WTC11 (cell line): ENCODE measurements at regions not wholly inside any gene's neighbourhood (a gene's known extent, or its start where the extent isn't known, plus 50 kb on each side); places are given as distances from the start of the nearest gene placed in this dataset.
A peak's percentile ranks its signal among the peaks of the same experiment; 100 is the strongest.

Experiments used
- ATAC-seq: fragments of 200-7000 bp; cut with Tn5 transposase; 2 replicates; pipeline ENCODE4 v1.10.0; 2021; ENCODE audit warnings: mild to moderate bottlenecking, moderate library complexity
- CTCF ChIA-PET: fragments of 300-600 bp; sonication (Branson Sonifier 250); formaldehyde crosslinking; loops from one replicate; lab custom pipeline; 2021; ENCODE audit warnings: antibody characterized with exemption; lab: Charles Lee
- POLR2A ChIA-PET: fragments of 350-600 bp; sonication (Branson Sonifier 250); formaldehyde crosslinking; loops from one replicate; lab custom pipeline; 2021; ENCODE audit warnings: antibody characterized with exemption; lab: Charles Lee
- DNase-seq: peaks from one replicate; pipeline ENCODE4 v3.0.0; 2021; ENCODE audit warnings: low spot score
- H3K27ac Mint-ChIP-seq: 2 replicates; pipeline ENCODE4 v1.8.0; 2021; ENCODE audit warnings: mixed read lengths
- H3K27me3 Mint-ChIP-seq: 2 replicates; pipeline ENCODE4 v1.8.0; 2021; ENCODE audit warnings: low read depth, mild to moderate bottlenecking, moderate library complexity, mixed read lengths
- H3K36me3 Mint-ChIP-seq: 2 replicates; pipeline ENCODE4 v1.8.0; 2021; ENCODE audit warnings: mixed read lengths
- H3K4me1 Mint-ChIP-seq: 2 replicates; pipeline ENCODE4 v1.8.0; 2022; ENCODE audit warnings: mixed read lengths
- H3K4me3 Mint-ChIP-seq: 2 replicates; pipeline ENCODE4 v1.8.0; 2021; ENCODE audit warnings: mild to moderate bottlenecking, moderate library complexity, mixed read lengths
- H3K9me3 Mint-ChIP-seq: 2 replicates; pipeline ENCODE4 v1.8.0; 2021; ENCODE audit warnings: mixed read lengths
- ATF1 ChIP-seq: sonication (generic); formaldehyde crosslinking; IDR thresholded peaks from 2 replicates; pipeline ENCODE4 v1.8.1; 2023; ENCODE audit warnings: mild to moderate bottlenecking, moderate library complexity, missing genetic modification reagents
- CREB1 ChIP-seq: sonication (generic); formaldehyde crosslinking; IDR thresholded peaks from 2 replicates; pipeline ENCODE4 v1.8.0; 2023; ENCODE audit warnings: mild to moderate bottlenecking, missing genetic modification reagents
- CREM ChIP-seq: sonication (generic); formaldehyde crosslinking; IDR thresholded peaks from 2 replicates; pipeline ENCODE4 v1.8.1; 2022; ENCODE audit warnings: mild to moderate bottlenecking, missing genetic modification reagents, moderate library complexity
- ELF4 ChIP-seq: sonication (generic); formaldehyde crosslinking; IDR thresholded peaks from 2 replicates; pipeline ENCODE4 v1.8.1; 2022; ENCODE audit warnings: low read depth, mild to moderate bottlenecking, moderate library complexity, missing genetic modification reagents
- ESRRA ChIP-seq: sonication (generic); formaldehyde crosslinking; IDR thresholded peaks from 2 replicates; pipeline ENCODE4 v1.8.1; 2022; ENCODE audit warnings: mild to moderate bottlenecking, missing genetic modification reagents, borderline replicate concordance
- ETV6 ChIP-seq: sonication (generic); formaldehyde crosslinking; IDR thresholded peaks from 2 replicates; pipeline ENCODE4 v1.8.1; 2022; ENCODE audit warnings: mild to moderate bottlenecking, missing genetic modification reagents
- GABPB1 ChIP-seq: sonication (generic); formaldehyde crosslinking; IDR thresholded peaks from 2 replicates; pipeline ENCODE4 v1.8.1; 2023; ENCODE audit warnings: mild to moderate bottlenecking, missing genetic modification reagents
- GTF2I ChIP-seq: fragments of 250-450 bp; sonication (Bioruptor Pico); conservative IDR thresholded peaks from 2 replicates; pipeline ENCODE4 v1.4.0; 2021; ENCODE audit warnings: mild to moderate bottlenecking
- MXD4 ChIP-seq: fragments of 250-450 bp; sonication (Bioruptor Pico); IDR thresholded peaks from 2 replicates; pipeline ENCODE4 v1.8.0; 2021; ENCODE audit warnings: mild to moderate bottlenecking, moderate library complexity, borderline replicate concordance
- NFATC4 ChIP-seq: fragments of 250-450 bp; sonication (Bioruptor Pico); IDR thresholded peaks from 2 replicates; pipeline ENCODE4 v1.9.0; 2021; ENCODE audit warnings: mild to moderate bottlenecking
- NR1H2 ChIP-seq: sonication (generic); formaldehyde crosslinking; IDR thresholded peaks from 2 replicates; pipeline ENCODE4 v1.9.0; 2021; ENCODE audit warnings: mild to moderate bottlenecking, moderate library complexity, missing genetic modification reagents
- NR3C1 ChIP-seq: sonication (generic); formaldehyde crosslinking; conservative IDR thresholded peaks from 2 replicates; pipeline ENCODE4 v1.8.1; 2023; ENCODE audit warnings: low read depth, mild to moderate bottlenecking, missing genetic modification reagents
- OVOL2 ChIP-seq: fragments of 250-450 bp; sonication (Bioruptor Pico); IDR thresholded peaks from 2 replicates; pipeline ENCODE4 v1.9.0; 2021; ENCODE audit warnings: mild to moderate bottlenecking, borderline replicate concordance
- RELA ChIP-seq: sonication (generic); formaldehyde crosslinking; IDR thresholded peaks from 2 replicates; pipeline ENCODE4 v1.8.1; 2022; ENCODE audit warnings: missing genetic modification reagents, mild to moderate bottlenecking, borderline replicate concordance
- SMAD4 ChIP-seq: sonication (generic); formaldehyde crosslinking; IDR thresholded peaks from 2 replicates; pipeline ENCODE4 v1.8.0; 2022; ENCODE audit warnings: mild to moderate bottlenecking, missing genetic modification reagents
- TCF7 ChIP-seq: sonication (generic); formaldehyde crosslinking; IDR thresholded peaks from 2 replicates; pipeline ENCODE4 v1.8.0; 2022; ENCODE audit warnings: mild to moderate bottlenecking, low read depth, missing genetic modification reagents, moderate library complexity
- ZBTB21 ChIP-seq: sonication (generic); formaldehyde crosslinking; IDR thresholded peaks from 2 replicates; pipeline ENCODE4 v1.8.1; 2023; ENCODE audit warnings: mild to moderate bottlenecking, missing genetic modification reagents, borderline replicate concordance
- ZNF396 ChIP-seq: fragments of 250-450 bp; sonication (Bioruptor Pico); IDR thresholded peaks from 2 replicates; pipeline ENCODE4 v1.8.0; 2021; ENCODE audit warnings: mild to moderate bottlenecking, moderate library complexity, borderline replicate concordance
- ZNF416 ChIP-seq: fragments of 250-450 bp; sonication (Bioruptor Pico); IDR thresholded peaks from 2 replicates; pipeline ENCODE4 v1.9.0; 2021; ENCODE audit warnings: mild to moderate bottlenecking, inconsistent platforms
- ZNF423 ChIP-seq: fragments of 250-450 bp; sonication (Bioruptor Pico); IDR thresholded peaks from 2 replicates; pipeline ENCODE4 v2.1.2; 2022; ENCODE audit warnings: mild to moderate bottlenecking, moderate library complexity
- TF ChIP-seq, protein P1 (sequence below): sonication (generic); formaldehyde crosslinking; IDR thresholded peaks from 2 replicates; pipeline ENCODE4 v1.8.1; 2022; ENCODE audit warnings: missing genetic modification reagents, borderline replicate concordance
- TF ChIP-seq, protein P2 (sequence below): fragments of 250-450 bp; sonication (Bioruptor Pico); IDR thresholded peaks from 2 replicates; pipeline ENCODE4 v1.9.0; 2021; ENCODE audit warnings: moderate library complexity, mild to moderate bottlenecking, inconsistent platforms, borderline replicate concordance
- TF ChIP-seq, protein P3 (sequence below): fragments of 250-450 bp; sonication (Bioruptor Pico); IDR thresholded peaks from 2 replicates; pipeline ENCODE4 v2.1.2; 2022; ENCODE audit warnings: mild to moderate bottlenecking, moderate library complexity
- TF ChIP-seq, protein P4 (sequence below): sonication (generic); formaldehyde crosslinking; IDR thresholded peaks from 2 replicates; pipeline ENCODE4 v1.8.0; 2022; ENCODE audit warnings: mild to moderate bottlenecking, missing genetic modification reagents
- TF ChIP-seq, protein P5 (sequence below): sonication (generic); formaldehyde crosslinking; IDR thresholded peaks from 2 replicates; pipeline ENCODE4 v1.8.0; 2022; ENCODE audit warnings: mild to moderate bottlenecking, missing genetic modification reagents

DNA sequence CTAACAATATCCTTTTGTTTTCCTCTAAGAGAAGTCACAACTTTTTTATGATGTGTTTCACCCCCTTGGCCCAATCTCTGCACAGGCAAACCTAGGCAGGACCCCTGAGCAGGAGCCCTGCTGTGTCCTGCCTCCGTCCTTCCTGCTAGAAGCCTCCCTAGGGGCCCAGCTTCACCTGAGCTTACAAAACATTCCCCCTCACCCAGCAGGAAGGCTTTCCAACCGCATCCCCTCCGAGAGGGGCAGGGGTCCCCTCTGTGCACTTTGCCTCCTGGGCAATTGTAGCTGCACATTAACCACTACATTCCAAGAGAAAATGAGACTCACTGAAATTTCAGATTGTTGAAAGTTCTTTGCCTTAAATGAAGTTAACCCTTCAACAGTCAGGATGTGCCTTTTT is 176.2 kb downstream of the IRX2 start:
- no peak for TF ChIP-seq NR1H2 (CRISPR knock-in tag)
- TF ChIP-seq SMAD4 = no peak
- TF ChIP-seq ZNF423 = peak; percentile 81
- TF ChIP-seq GTF2I (CRISPR knock-in tag) = no peak
- TF ChIP-seq ELF4 (CRISPR knock-in tag) = no peak
- no peak overlapping the region for H3K27ac Mint-ChIP-seq
- no peaks in the 10 kb centered on the region for H3K9me3 Mint-ChIP-seq
- no peak overlapping the region for H3K4me3 Mint-ChIP-seq
- peaks cover 3% of the 10 kb centered on the region for H3K27me3 Mint-ChIP-seq
- POLR2A ChIA-PET = no interaction called here
- CTCF ChIA-PET = interaction anchor here (1.0 kb wide), 1 partner anchor 274 kb away, joined by 3 read pairs; no protein-coding TSS in a partner anchor
- H3K36me3 Mint-ChIP-seq = no peaks in the 10 kb centered on the region
- no peak for ATAC-seq
- H3K4me1 Mint-ChIP-seq = peaks cover 32% of the 10 kb centered on the region
- no peak for DNase-seq

DNA sequence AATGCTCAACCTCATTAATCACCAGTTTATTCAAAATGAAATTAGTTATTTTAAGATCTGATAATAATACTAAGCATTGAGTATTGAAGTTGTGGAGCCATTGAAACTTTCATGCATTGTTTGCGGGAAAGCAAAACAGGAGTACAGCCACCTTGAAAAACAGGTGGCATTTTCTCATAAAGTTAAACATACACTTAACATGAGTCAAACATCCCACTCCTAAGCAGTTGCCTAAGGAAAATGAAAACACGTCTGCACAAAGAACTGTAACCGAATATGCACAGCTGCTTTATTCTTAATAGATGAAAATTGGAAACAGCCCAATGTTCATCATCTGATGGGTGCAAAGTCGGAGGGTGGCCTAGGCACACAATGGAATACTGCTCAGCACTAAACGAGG is 177.3 kb downstream of the IRX2 start:
- Mint-ChIP-seq H3K27ac (no peak overlapping the region), H3K9me3 (no peaks in the 10 kb centered on the region), H3K36me3 (no peaks in the 10 kb centered on the region), H3K4me3 (no peak overlapping the region), H3K4me1 (peaks cover 35% of the 10 kb centered on the region), H3K27me3 (peaks cover 13% of the 10 kb centered on the region)
- no peak for ATAC-seq
- ChIA-PET CTCF (no interaction called here), POLR2A (no interaction called here)
- no peak for DNase-seq
- TF ChIP-seq GTF2I (CRISPR knock-in tag) = no peak
- TF ChIP-seq ZNF396 = no peak
- TF ChIP-seq, protein P1, sequence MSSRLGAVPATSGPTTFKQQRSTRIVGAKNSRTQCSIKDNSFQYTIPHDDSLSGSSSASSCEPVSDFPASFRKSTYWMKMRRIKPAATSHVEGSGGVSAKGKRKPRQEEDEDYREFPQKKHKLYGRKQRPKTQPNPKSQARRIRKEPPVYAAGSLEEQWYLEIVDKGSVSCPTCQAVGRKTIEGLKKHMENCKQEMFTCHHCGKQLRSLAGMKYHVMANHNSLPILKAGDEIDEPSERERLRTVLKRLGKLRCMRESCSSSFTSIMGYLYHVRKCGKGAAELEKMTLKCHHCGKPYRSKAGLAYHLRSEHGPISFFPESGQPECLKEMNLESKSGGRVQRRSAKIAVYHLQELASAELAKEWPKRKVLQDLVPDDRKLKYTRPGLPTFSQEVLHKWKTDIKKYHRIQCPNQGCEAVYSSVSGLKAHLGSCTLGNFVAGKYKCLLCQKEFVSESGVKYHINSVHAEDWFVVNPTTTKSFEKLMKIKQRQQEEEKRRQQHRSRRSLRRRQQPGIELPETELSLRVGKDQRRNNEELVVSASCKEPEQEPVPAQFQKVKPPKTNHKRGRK (CRISPR knock-in tag) = no peak
- TF ChIP-seq, protein P2, sequence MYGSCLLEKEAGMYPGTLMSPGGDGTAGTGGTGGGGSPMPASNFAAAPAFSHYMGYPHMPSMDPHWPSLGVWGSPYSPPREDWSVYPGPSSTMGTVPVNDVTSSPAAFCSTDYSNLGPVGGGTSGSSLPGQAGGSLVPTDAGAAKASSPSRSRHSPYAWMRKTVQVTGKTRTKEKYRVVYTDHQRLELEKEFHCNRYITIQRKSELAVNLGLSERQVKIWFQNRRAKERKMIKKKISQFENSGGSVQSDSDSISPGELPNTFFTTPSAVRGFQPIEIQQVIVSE (CRISPR knock-in tag) = no peak
- TF ChIP-seq GABPB1 (CRISPR knock-in tag) = no peak
- TF ChIP-seq RELA (CRISPR knock-in tag) = no peak
- TF ChIP-seq ESRRA (CRISPR knock-in tag) = no peak
- no peak for TF ChIP-seq NR3C1
- no peak for TF ChIP-seq ZNF416 (CRISPR knock-in tag)
- TF ChIP-seq, protein P3, sequence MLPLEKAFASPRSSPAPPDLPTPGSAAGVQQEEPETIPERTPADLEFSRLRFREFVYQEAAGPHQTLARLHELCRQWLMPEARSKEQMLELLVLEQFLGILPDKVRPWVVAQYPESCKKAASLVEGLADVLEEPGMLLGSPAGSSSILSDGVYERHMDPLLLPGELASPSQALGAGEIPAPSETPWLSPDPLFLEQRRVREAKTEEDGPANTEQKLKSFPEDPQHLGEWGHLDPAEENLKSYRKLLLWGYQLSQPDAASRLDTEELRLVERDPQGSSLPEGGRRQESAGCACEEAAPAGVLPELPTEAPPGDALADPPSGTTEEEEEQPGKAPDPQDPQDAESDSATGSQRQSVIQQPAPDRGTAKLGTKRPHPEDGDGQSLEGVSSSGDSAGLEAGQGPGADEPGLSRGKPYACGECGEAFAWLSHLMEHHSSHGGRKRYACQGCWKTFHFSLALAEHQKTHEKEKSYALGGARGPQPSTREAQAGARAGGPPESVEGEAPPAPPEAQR = no peak

DNA sequence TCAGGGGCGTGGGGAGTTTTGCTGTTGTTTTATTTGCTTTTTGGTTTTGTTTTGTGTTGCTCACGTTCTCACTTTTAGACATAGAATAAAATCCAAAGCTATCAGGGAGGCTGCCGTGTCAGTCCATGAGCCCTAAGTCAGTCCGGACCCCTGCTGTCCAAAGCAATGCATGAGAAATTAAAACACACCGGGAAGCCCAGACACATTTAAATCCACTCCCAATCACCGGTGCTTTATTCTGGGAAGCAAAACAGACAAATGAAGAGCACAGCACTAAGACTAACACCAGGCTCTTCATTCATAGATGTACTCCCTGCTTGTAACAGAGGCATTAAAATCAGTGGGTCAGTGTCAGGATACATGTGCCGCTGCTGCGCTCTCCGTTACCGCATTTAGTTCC is 180.9 kb downstream of the IRX2 start:
- no peaks in the 10 kb centered on the region for H3K36me3 Mint-ChIP-seq
- no peak overlapping the region for H3K27ac Mint-ChIP-seq
- H3K9me3 Mint-ChIP-seq = peaks cover 12% of the 10 kb centered on the region; the same call in 1 of the 2 replicates
- no peak for DNase-seq
- H3K4me1 Mint-ChIP-seq = peaks cover 30% of the 10 kb centered on the region
- no peak overlapping the region for H3K4me3 Mint-ChIP-seq
- CTCF ChIA-PET = no interaction called here
- TF ChIP-seq ESRRA (CRISPR knock-in tag) (no peak), ZNF423 (0 out of 2 replicates have a peak, but pooled peaks have one; percentile 40), ATF1 (CRISPR knock-in tag) (no peak)
- TF ChIP-seq, all 79 proteins: peak for 1
- peak; percentile 72 for ATAC-seq
- POLR2A ChIA-PET = no interaction called here
- peaks cover 23% of the 10 kb centered on the region for H3K27me3 Mint-ChIP-seq

DNA sequence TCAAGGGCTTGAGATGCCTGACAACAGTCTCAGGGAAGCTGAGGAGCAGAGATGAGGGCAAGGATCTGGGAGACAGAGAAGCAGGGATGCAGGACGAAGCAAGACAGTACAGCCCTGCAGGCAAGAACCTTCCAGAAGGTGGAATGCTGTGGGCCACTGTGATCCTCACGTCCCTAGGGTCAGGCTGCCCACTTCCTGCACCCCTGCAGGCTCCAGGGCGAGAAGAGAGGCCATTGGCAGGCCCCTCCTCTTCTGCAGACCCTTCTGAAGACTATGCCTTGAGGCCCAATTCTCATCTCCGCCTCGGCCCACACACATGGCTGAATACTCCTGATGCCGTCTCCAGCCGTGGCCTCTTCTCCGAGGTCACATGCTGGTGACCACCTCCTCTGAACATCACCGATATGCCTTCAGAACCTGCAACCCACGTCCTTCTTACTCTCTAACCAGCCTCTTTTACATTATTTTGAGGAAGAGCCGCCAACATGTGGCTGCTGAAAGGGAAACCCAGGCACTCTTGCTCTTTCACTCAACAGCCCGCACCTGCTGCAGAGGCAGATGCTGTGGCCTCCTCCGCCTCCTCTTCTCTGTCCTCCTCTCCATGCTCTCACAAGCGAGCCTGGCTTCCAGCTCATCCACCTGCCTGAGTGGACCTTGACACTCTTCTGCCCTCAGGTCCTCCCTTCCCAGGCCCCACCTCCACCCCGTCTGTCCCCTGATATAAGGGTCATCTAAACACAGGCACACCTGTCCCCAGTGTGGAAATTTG is 181.5 kb downstream of the IRX2 start:
- CTCF ChIA-PET = no interaction called here
- no peaks in the 10 kb centered on the region for H3K36me3 Mint-ChIP-seq
- peaks cover 12% of the 10 kb centered on the region; the same call in 1 of the 2 replicates for H3K9me3 Mint-ChIP-seq
- POLR2A ChIA-PET = no interaction called here
- ATAC-seq (peak; percentile 26), DNase-seq (no peak)
- peaks cover 23% of the 10 kb centered on the region for H3K27me3 Mint-ChIP-seq
- no peak overlapping the region for H3K27ac Mint-ChIP-seq
- peaks cover 25% of the 10 kb centered on the region for H3K4me1 Mint-ChIP-seq
- no peak overlapping the region for H3K4me3 Mint-ChIP-seq
- TF ChIP-seq TCF7 (no peak), NR3C1 (no peak), OVOL2 (no peak), ZNF396 (no peak), CREB1 (no peak), MXD4 (CRISPR knock-in tag) (no peak), NFATC4 (CRISPR knock-in tag) (no peak), CREM (CRISPR knock-in tag) (no peak), ESRRA (CRISPR knock-in tag) (no peak), ETV6 (CRISPR knock-in tag) (no peak), ZBTB21 (CRISPR knock-in tag) (no peak)
- TF ChIP-seq, protein P4, sequence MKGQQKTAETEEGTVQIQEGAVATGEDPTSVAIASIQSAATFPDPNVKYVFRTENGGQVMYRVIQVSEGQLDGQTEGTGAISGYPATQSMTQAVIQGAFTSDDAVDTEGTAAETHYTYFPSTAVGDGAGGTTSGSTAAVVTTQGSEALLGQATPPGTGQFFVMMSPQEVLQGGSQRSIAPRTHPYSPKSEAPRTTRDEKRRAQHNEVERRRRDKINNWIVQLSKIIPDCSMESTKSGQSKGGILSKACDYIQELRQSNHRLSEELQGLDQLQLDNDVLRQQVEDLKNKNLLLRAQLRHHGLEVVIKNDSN (CRISPR knock-in tag) = no peak
- TF ChIP-seq, protein P5, sequence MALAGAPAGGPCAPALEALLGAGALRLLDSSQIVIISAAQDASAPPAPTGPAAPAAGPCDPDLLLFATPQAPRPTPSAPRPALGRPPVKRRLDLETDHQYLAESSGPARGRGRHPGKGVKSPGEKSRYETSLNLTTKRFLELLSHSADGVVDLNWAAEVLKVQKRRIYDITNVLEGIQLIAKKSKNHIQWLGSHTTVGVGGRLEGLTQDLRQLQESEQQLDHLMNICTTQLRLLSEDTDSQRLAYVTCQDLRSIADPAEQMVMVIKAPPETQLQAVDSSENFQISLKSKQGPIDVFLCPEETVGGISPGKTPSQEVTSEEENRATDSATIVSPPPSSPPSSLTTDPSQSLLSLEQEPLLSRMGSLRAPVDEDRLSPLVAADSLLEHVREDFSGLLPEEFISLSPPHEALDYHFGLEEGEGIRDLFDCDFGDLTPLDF = no peak
